ENCODE measurements at regions not wholly inside any gene's neighbourhood (a gene's known extent, or its start where the extent isn't known, plus 50 kb on each side); places are given as distances from the start of the nearest gene placed in this dataset.
A peak's percentile ranks its signal among the peaks of the same experiment; 100 is the strongest.

GRCh38 chr1:95865769-95866168 lies 631.8 kb downstream of the RWDD3 start:
- H3K9me3 ChIP-seq, result no peaks in the 10 kb centered on the region
- H3K4me3 ChIP-seq, result no peak overlapping the region
- no peaks in the 10 kb centered on the region for H3K36me3 ChIP-seq
- no peak for TF ChIP-seq CTCF (IDR thresholded peaks at IDR 0.05)
- no peak for TF ChIP-seq POLR2A (IDR thresholded peaks at IDR 0.05)
- no peaks in the 10 kb centered on the region for H3K27me3 ChIP-seq
- no peak for DNase-seq
- no peak overlapping the region for H3K27ac ChIP-seq
- intact Hi-C loops (cut with DNase I), result no loop called here
- no peaks in the 10 kb centered on the region for H3K4me1 ChIP-seq

GRCh38 chr1:95876276-95876675 lies 642.3 kb downstream of the RWDD3 start:
- Histone ChIP-seq H3K36me3 (no peaks in the 10 kb centered on the region), H3K9me3 (no peaks in the 10 kb centered on the region), H3K4me3 (no peak overlapping the region), H3K4me1 (no peaks in the 10 kb centered on the region), H3K27me3 (no peaks in the 10 kb centered on the region), H3K27ac (no peak overlapping the region)
- WGBS, 2 donors, result 76 to 94% methylated on average over 4 to 5 of the region's 5 CpGs
- intact Hi-C loops (cut with DNase I), result no loop called here
- DNase-seq, result no peak
- TF ChIP-seq CTCF (IDR thresholded peaks at IDR 0.05), result no peak

GRCh38 chr1:95879498-95880050 lies 645.6 kb downstream of the RWDD3 start:
- no peak for DNase-seq
- Histone ChIP-seq H3K36me3 (no peaks in the 10 kb centered on the region), H3K4me1 (no peaks in the 10 kb centered on the region), H3K27ac (no peak overlapping the region), H3K27me3 (no peaks in the 10 kb centered on the region), H3K4me3 (no peak overlapping the region), H3K9me3 (no peaks in the 10 kb centered on the region)
- WGBS, 2 donors, result 57 to 71% methylated on average over 1 to 3 of the region's 3 CpGs
- no peak for TF ChIP-seq POLR2A (IDR thresholded peaks at IDR 0.05)
- no peak for TF ChIP-seq CTCF (IDR thresholded peaks at IDR 0.05)
- intact Hi-C loops (cut with DNase I), result no loop called here

- intact Hi-C loops (cut with DNase I), result no loop called here
- no peak for TF ChIP-seq CTCF (IDR thresholded peaks at IDR 0.05)
- Histone ChIP-seq H3K4me1 (no peaks in the 10 kb centered on the region), H3K4me3 (peak overlapping the region in 1 of 4 donors; percentile 6), H3K27ac (no peak overlapping the region), H3K27me3 (no peaks in the 10 kb centered on the region), H3K36me3 (no peaks in the 10 kb centered on the region), H3K9me3 (no peaks in the 10 kb centered on the region)
- WGBS, 2 donors, result 23 to 30% methylated on average over 5 of the region's 5 CpGs
- no peak for DNase-seq
Observed at GRCh38 chr1:95888941-95889390, 655.0 kb downstream of the RWDD3 start.

GRCh38 chr1:95889400-95889799 lies 655.4 kb downstream of the RWDD3 start:
- no peaks in the 10 kb centered on the region for H3K36me3 ChIP-seq
- intact Hi-C loops (cut with DNase I), result no loop called here
- no peaks in the 10 kb centered on the region for H3K4me1 ChIP-seq
- H3K27me3 ChIP-seq, result no peaks in the 10 kb centered on the region
- H3K9me3 ChIP-seq, result no peaks in the 10 kb centered on the region
- H3K4me3 ChIP-seq, result no peak overlapping the region
- H3K27ac ChIP-seq, result no peak overlapping the region
- 50 to 53% methylated on average over 3 of the region's 3 CpGs for WGBS, 2 donors
- DNase-seq, result no peak
- TF ChIP-seq POLR2A (IDR thresholded peaks at IDR 0.05), result no peak
- TF ChIP-seq CTCF (IDR thresholded peaks at IDR 0.05), result no peak
